ENCODE measurements at regions not wholly inside any gene's neighbourhood (a gene's known extent, or its start where the extent isn't known, plus 50 kb on each side); places are given as distances from the start of the nearest gene placed in this dataset.

- Histone ChIP-seq H3K27ac (ENCODE audit: extremely low read depth, low read depth, low read length) (no peak overlapping the region), H3K4me1 (ENCODE audit: control insufficient read depth, insufficient read depth, low read length) (no peaks in the 10 kb centered on the region), H3K4me3 (ENCODE audit: low read depth, low read length) (no peak overlapping the region), H3K36me3 (ENCODE audit: control insufficient read depth in 2 of 2, insufficient read depth in 1 of 2, low read length in 2 of 2) (no peaks in the 10 kb centered on the region), H3K9me3 (ENCODE audit: control insufficient read depth, insufficient read depth, low read depth, low read length) (no peaks in the 10 kb centered on the region)
- TF ChIP-seq ZNF768 (tag by site-specific recombination; IDR thresholded peaks at IDR 0.05) (no peak), ZNF677 (tag by site-specific recombination; IDR thresholded peaks at IDR 0.05) (no peak), ZNF354C (tag by site-specific recombination; IDR thresholded peaks at IDR 0.05; ENCODE audit: borderline replicate concordance, low read depth) (no peak), ZNF114 (tag by site-specific recombination; IDR thresholded peaks at IDR 0.05) (no peak), ZNF837 (tag by site-specific recombination; IDR thresholded peaks at IDR 0.05) (no peak), ZBTB48 (tag by site-specific recombination; IDR thresholded peaks at IDR 0.05) (no peak), ZNF37A (tag by site-specific recombination; IDR thresholded peaks at IDR 0.05) (no peak), OVOL3 (tag by site-specific recombination; IDR thresholded peaks at IDR 0.05) (no peak), CTCF (tag by site-specific recombination; IDR thresholded peaks at IDR 0.05) (no peak), SCRT2 (tag by site-specific recombination; IDR thresholded peaks at IDR 0.05) (no peak), ZNF473 (tag by site-specific recombination; IDR thresholded peaks at IDR 0.05) (no peak), ZNF433 (tag by site-specific recombination; IDR thresholded peaks at IDR 0.05; ENCODE audit: low read depth) (no peak), ZNF560 (tag by site-specific recombination; IDR thresholded peaks at IDR 0.05; ENCODE audit: borderline replicate concordance) (no peak), ZNF513 (tag by site-specific recombination; IDR thresholded peaks at IDR 0.05) (no peak), ZNF654 (tag by site-specific recombination; IDR thresholded peaks at IDR 0.05; ENCODE audit: low read depth) (no peak)
- POLR2A ChIA-PET = no interaction called here
- CTCF ChIA-PET = no interaction called here
Observed at GRCh38 chr13:87877477-87877876, 206.3 kb downstream of the SLITRK5 start.

GRCh38 chr13:87878706-87879105 lies 207.5 kb downstream of the SLITRK5 start:
- ChIA-PET POLR2A (no interaction called here), CTCF (no interaction called here)
- Histone ChIP-seq H3K4me3 (ENCODE audit: low read depth, low read length) (no peak overlapping the region), H3K36me3 (ENCODE audit: control insufficient read depth in 2 of 2, insufficient read depth in 1 of 2, low read length in 2 of 2) (no peaks in the 10 kb centered on the region), H3K4me1 (ENCODE audit: control insufficient read depth, insufficient read depth, low read length) (no peaks in the 10 kb centered on the region), H3K9me3 (ENCODE audit: control insufficient read depth, insufficient read depth, low read depth, low read length) (no peaks in the 10 kb centered on the region), H3K27ac (ENCODE audit: extremely low read depth, low read depth, low read length) (no peak overlapping the region)
- no peak for TF ChIP-seq ZNF2 (tag by site-specific recombination; IDR thresholded peaks at IDR 0.05)
- TF ChIP-seq REPIN1 (tag by site-specific recombination; IDR thresholded peaks at IDR 0.05; ENCODE audit: low read depth) = no peak
- TF ChIP-seq ZNF558 (tag by site-specific recombination; IDR thresholded peaks at IDR 0.05) = no peak
- TF ChIP-seq ZBTB21 (tag by site-specific recombination; IDR thresholded peaks at IDR 0.05) = no peak
- no peak for TF ChIP-seq ZNF266 (tag by site-specific recombination; IDR thresholded peaks at IDR 0.05; ENCODE audit: low read depth)
- TF ChIP-seq ZNF10 (tag by site-specific recombination; IDR thresholded peaks at IDR 0.05) = no peak
- no peak for TF ChIP-seq GLIS2 (tag by site-specific recombination; IDR thresholded peaks at IDR 0.05)
- TF ChIP-seq ZSCAN23 (tag by site-specific recombination; IDR thresholded peaks at IDR 0.05) = no peak
- no peak for TF ChIP-seq ZNF274 (IDR thresholded peaks at IDR 0.05; ENCODE audit: low read length)
- TF ChIP-seq ZNF274 (tag by site-specific recombination; IDR thresholded peaks at IDR 0.05; ENCODE audit: borderline replicate concordance) = no peak
- TF ChIP-seq ZBTB7A (tag by site-specific recombination; IDR thresholded peaks at IDR 0.05; ENCODE audit: low read depth) = no peak

All from HEK293 (cell line).